Colonic mucosa (tissue), 4 donors: ENCODE measurements at regions not wholly inside any gene's neighbourhood (a gene's known extent, or its start where the extent isn't known, plus 50 kb on each side); places are given as distances from the start of the nearest gene placed in this dataset.

ENCODE experiments used
- DNase-seq: peaks from one replicate; pipeline ENCODE4 v3.0.0-alpha.2; 2020
- H3K27ac ChIP-seq: fragments of 200-600 bp; one replicate; pipeline ENCODE4 v1.8.0; 2021
- H3K27me3 ChIP-seq: fragments of 200-600 bp; one replicate; pipeline ENCODE4 v1.8.0; 2021
- H3K36me3 ChIP-seq: fragments of 200-600 bp; one replicate; pipeline ENCODE4 v1.8.0; 2021
- H3K4me1 ChIP-seq: fragments of 200-600 bp; one replicate; pipeline ENCODE4 v1.8.0; 2021; ENCODE audit warnings: mild to moderate bottlenecking
- H3K4me3 ChIP-seq: fragments of 200-600 bp; one replicate; pipeline ENCODE4 v1.8.0; 2021
- H3K9ac ChIP-seq, 2 donors: one replicate each; pipeline ENCODE4 v1.7.0; 2013; ENCODE audit warnings: control low read depth in 2 of 2, low read depth in 2 of 2, low read length in 2 of 2
- H3K9me3 ChIP-seq: fragments of 200-600 bp; one replicate; pipeline ENCODE4 v1.8.0; 2021
- CTCF ChIP-seq: fragments of 200-600 bp; IDR thresholded peaks from one replicate; pipeline ENCODE4 v1.8.0; 2022; ENCODE audit warnings: antibody characterized with exemption, mild to moderate bottlenecking
- intact Hi-C: fragments of 100-400 bp; cut with DNase I; formaldehyde crosslinking; loops from one replicate; pipeline ENCODE4 v1.14.1; 2022
- donor health status: healthy.
- donor health status: DM: no; HTN: no; CAD: no.
- donor health status: DM: no; HTN: no; CAD: no.

GRCh38 chr5:166602271-166602670 lies 1689.2 kb upstream of the WWC1 start:
- Histone ChIP-seq H3K27me3 (no peaks in the 10 kb centered on the region), H3K4me3 (no peak overlapping the region), H3K36me3 (no peaks in the 10 kb centered on the region), H3K27ac (no peak overlapping the region), H3K4me1 (no peaks in the 10 kb centered on the region), H3K9ac (no peak overlapping the region), H3K9me3 (peaks cover 4% of the 10 kb centered on the region)
- intact Hi-C loops: no loop called here
- TF ChIP-seq CTCF: no peak
- no peak for DNase-seq

DNA sequence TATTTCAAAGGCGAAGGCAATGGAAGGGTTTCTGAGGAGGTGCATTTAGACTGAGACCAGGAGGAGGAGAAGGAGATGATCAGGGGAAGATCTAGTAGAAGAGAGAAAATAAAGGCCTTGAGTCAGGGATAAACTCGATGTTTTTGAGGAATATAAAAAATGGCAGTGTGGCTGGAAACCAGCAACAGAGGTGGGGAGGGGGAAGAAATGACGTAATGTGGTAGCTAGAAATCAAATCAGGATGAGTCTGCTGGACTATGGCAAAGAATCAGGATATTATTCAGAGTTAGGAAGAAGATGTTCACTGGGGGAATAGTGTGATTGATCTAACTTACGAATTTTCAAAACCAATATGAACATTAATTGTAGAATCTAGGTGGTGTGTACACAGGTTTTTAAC lies 1673.9 kb upstream of the WWC1 start:
- Histone ChIP-seq H3K9me3 (no peaks in the 10 kb centered on the region), H3K27ac (no peak overlapping the region), H3K27me3 (no peaks in the 10 kb centered on the region), H3K4me3 (no peak overlapping the region), H3K36me3 (no peaks in the 10 kb centered on the region), H3K9ac (no peak overlapping the region), H3K4me1 (no peaks in the 10 kb centered on the region)
- DNase-seq: no peak
- intact Hi-C loops: no loop called here
- no peak for TF ChIP-seq CTCF

DNA sequence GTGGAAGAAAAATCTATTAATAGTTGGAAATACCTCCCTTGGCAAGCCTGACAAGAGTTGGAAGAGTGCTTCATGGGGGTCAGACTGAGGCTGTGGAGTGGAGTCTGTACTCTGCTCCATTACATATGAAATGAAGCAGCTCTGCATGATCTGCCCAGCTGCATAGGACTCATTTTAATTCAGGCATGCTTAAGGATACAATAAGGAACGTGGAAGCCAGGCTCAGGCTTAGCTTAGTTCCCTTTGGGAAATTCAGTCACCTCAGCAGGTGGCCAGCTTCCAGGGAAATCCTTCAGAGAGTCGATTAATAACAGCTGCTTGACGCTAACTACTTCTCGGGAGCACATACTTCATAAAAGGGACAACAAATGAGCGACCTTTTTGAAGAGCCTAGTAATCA lies 1672.9 kb upstream of the WWC1 start:
- Histone ChIP-seq H3K9me3 (no peaks in the 10 kb centered on the region), H3K4me3 (no peak overlapping the region), H3K36me3 (no peaks in the 10 kb centered on the region), H3K4me1 (no peaks in the 10 kb centered on the region), H3K9ac (no peak overlapping the region), H3K27me3 (no peaks in the 10 kb centered on the region), H3K27ac (no peak overlapping the region)
- no peak for DNase-seq
- no peak for TF ChIP-seq CTCF
- intact Hi-C loops: no loop called here

GRCh38 chr5:166624573-166624972 lies 1666.9 kb upstream of the WWC1 start:
- Histone ChIP-seq H3K27me3 (no peaks in the 10 kb centered on the region), H3K9ac (no peak overlapping the region), H3K36me3 (no peaks in the 10 kb centered on the region), H3K9me3 (no peaks in the 10 kb centered on the region), H3K27ac (no peak overlapping the region), H3K4me3 (no peak overlapping the region), H3K4me1 (no peaks in the 10 kb centered on the region)
- intact Hi-C loops: no loop called here
- no peak for DNase-seq
- TF ChIP-seq CTCF: no peak

- H3K4me1 ChIP-seq: no peaks in the 10 kb centered on the region
- H3K9ac ChIP-seq: no peak overlapping the region
- no peak overlapping the region for H3K27ac ChIP-seq
- intact Hi-C loops: no loop called here
- H3K4me3 ChIP-seq: no peak overlapping the region
- H3K36me3 ChIP-seq: no peaks in the 10 kb centered on the region
- no peak for TF ChIP-seq CTCF
- no peaks in the 10 kb centered on the region for H3K9me3 ChIP-seq
- no peaks in the 10 kb centered on the region for H3K27me3 ChIP-seq
- no peak for DNase-seq
These were observed 1666.1 kb upstream of the WWC1 start for GRCh38 chr5:166625210-166625865.
